ENCODE measurements at regions not wholly inside any gene's neighbourhood (a gene's known extent, or its start where the extent isn't known, plus 50 kb on each side); places are given as distances from the start of the nearest gene placed in this dataset.
A peak's percentile ranks its signal among the peaks of the same experiment; 100 is the strongest.

DNA sequence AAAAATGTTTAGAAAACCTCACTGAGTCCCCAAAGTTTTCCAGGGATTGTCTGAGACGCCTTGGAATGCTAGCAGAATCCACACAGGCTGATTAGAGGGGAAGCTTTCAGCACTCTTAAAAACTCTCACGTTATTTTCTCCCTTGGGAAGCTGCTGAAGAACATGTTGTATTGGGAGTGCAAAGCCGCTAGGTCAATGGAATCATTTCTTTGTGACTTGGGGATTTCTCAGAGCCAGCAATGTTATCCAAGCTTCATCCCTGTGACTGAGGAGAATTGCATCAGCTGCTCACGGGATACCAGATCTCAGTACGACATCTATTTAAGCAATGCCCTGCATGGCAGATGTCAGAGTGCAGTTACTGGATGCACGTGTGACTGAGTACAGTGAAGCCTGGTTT, 426.4 kb upstream of the MPDZ start:
- H3K4me3 ChIP-seq (ENCODE audit: low read depth in 1 of 3, low read length in 3 of 3), result no peak overlapping the region
- H3K27ac ChIP-seq (ENCODE audit: low read depth in 1 of 2, low read length in 2 of 2), result peak overlapping the region in 1 of 2 donors; percentile 19
- 43% methylated on average over 6 of the region's 6 CpGs for WGBS
- H3K9ac ChIP-seq (ENCODE audit: low read depth in 1 of 2, low read length in 2 of 2), result no peak overlapping the region
- TF ChIP-seq RXRA (IDR thresholded peaks at IDR 0.05) (peak; percentile 37 to 41), FOXA1 (IDR thresholded peaks at IDR 0.05) (no peak), HNF4G (IDR thresholded peaks at IDR 0.05) (no peak), GABPA (IDR thresholded peaks at IDR 0.05 in 1 of 2, conservative IDR thresholded peaks at IDR 0.05 in 1 of 2) (no peak), REST (IDR thresholded peaks at IDR 0.05) (peak; percentile 69), JUND (IDR thresholded peaks at IDR 0.05) (no peak), CTCF (IDR thresholded peaks at IDR 0.05; ENCODE audit: low read depth, low read length, missing input control) (no peak), YY1 (IDR thresholded peaks at IDR 0.05) (no peak), RAD21 (IDR thresholded peaks at IDR 0.05) (peak; percentile 5 to 7), SP1 (IDR thresholded peaks at IDR 0.05) (no peak), TAF1 (conservative IDR thresholded peaks at IDR 0.05) (no peak), ATF3 (IDR thresholded peaks at IDR 0.05) (peak; percentile 35), EGR1 (IDR thresholded peaks at IDR 0.05; ENCODE audit: low read depth in 2 of 2) (no peak), NR2F2 (IDR thresholded peaks at IDR 0.05) (no peak), FOXA2 (IDR thresholded peaks at IDR 0.05) (no peak), HNF4A (conservative IDR thresholded peaks at IDR 0.05) (no peak)
- TF ChIP-seq, protein P1, sequence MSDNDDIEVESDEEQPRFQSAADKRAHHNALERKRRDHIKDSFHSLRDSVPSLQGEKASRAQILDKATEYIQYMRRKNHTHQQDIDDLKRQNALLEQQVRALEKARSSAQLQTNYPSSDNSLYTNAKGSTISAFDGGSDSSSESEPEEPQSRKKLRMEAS (IDR thresholded peaks at IDR 0.05), result no peak
- TF ChIP-seq, protein P2, sequence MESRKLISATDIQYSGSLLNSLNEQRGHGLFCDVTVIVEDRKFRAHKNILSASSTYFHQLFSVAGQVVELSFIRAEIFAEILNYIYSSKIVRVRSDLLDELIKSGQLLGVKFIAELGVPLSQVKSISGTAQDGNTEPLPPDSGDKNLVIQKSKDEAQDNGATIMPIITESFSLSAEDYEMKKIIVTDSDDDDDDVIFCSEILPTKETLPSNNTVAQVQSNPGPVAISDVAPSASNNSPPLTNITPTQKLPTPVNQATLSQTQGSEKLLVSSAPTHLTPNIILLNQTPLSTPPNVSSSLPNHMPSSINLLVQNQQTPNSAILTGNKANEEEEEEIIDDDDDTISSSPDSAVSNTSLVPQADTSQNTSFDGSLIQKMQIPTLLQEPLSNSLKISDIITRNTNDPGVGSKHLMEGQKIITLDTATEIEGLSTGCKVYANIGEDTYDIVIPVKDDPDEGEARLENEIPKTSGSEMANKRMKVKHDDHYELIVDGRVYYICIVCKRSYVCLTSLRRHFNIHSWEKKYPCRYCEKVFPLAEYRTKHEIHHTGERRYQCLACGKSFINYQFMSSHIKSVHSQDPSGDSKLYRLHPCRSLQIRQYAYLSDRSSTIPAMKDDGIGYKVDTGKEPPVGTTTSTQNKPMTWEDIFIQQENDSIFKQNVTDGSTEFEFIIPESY (IDR thresholded peaks at IDR 0.05), result no peak
- no peaks in the 10 kb centered on the region for H3K4me1 ChIP-seq (ENCODE audit: control insufficient read depth in 4 of 4, insufficient read depth in 4 of 4, low read length in 3 of 4)
- no peaks in the 10 kb centered on the region for H3K36me3 ChIP-seq (ENCODE audit: control insufficient read depth in 4 of 4, insufficient read depth in 3 of 4, low read depth in 1 of 4, low read length in 3 of 4)
- no peak for DNase-seq (ENCODE audit: low spot score)
- no peaks in the 10 kb centered on the region for H3K27me3 ChIP-seq (ENCODE audit: control insufficient read depth in 4 of 4, insufficient read depth in 4 of 4, low read length in 3 of 4)
- no peaks in the 10 kb centered on the region for H3K9me3 ChIP-seq (ENCODE audit: control insufficient read depth in 4 of 4, low read length in 3 of 4)
